ENCODE measurements at regions not wholly inside any gene's neighbourhood (a gene's known extent, or its start where the extent isn't known, plus 50 kb on each side); places are given as distances from the start of the nearest gene placed in this dataset.

GRCh38 chr4:3853388-3854035 is 87.3 kb downstream of the ADRA2C start:
- ATAC-seq (ENCODE audit: insufficient number of reproducible peaks, low FRiP score, low read depth) (no peak), DNase-seq (ENCODE audit: low spot score) (no peak)
- H3K4me1 ChIP-seq (ENCODE audit: control insufficient read depth in 1 of 2, low read depth in 2 of 2): no peaks in the 10 kb centered on the region
- no peaks in the 10 kb centered on the region for H3K36me3 ChIP-seq
- no peak overlapping the region for H3K27ac ChIP-seq
- H3K4me3 ChIP-seq: no peak overlapping the region
- no peaks in the 10 kb centered on the region for H3K27me3 ChIP-seq (replicated peaks; ENCODE audit: insufficient read depth)
- peaks cover 5% of the 10 kb centered on the region for H3K9me3 ChIP-seq
- TF ChIP-seq CTCF (IDR thresholded peaks at IDR 0.05): no peak

- H3K4me1 ChIP-seq (ENCODE audit: control insufficient read depth in 1 of 2, low read depth in 2 of 2): no peaks in the 10 kb centered on the region
- H3K36me3 ChIP-seq: no peaks in the 10 kb centered on the region
- H3K27me3 ChIP-seq (replicated peaks; ENCODE audit: insufficient read depth): no peaks in the 10 kb centered on the region
- ATAC-seq (ENCODE audit: insufficient number of reproducible peaks, low FRiP score, low read depth) (no peak), DNase-seq (ENCODE audit: low spot score) (no peak)
- TF ChIP-seq CTCF (IDR thresholded peaks at IDR 0.05): no peak
- H3K9me3 ChIP-seq: peaks cover 5% of the 10 kb centered on the region
- H3K4me3 ChIP-seq: no peak overlapping the region
- no peak overlapping the region for H3K27ac ChIP-seq
These were observed 88.5 kb downstream of the ADRA2C start for GRCh38 chr4:3854661-3855060.

- Histone ChIP-seq H3K4me1 (ENCODE audit: control insufficient read depth in 1 of 2, low read depth in 2 of 2) (no peaks in the 10 kb centered on the region), H3K36me3 (no peaks in the 10 kb centered on the region), H3K27ac (no peak overlapping the region), H3K4me3 (no peak overlapping the region), H3K9me3 (no peaks in the 10 kb centered on the region), H3K27me3 (replicated peaks; ENCODE audit: insufficient read depth) (no peaks in the 10 kb centered on the region)
- no peak for TF ChIP-seq CTCF (IDR thresholded peaks at IDR 0.05)
- DNase-seq (ENCODE audit: low spot score) (no peak), ATAC-seq (ENCODE audit: insufficient number of reproducible peaks, low FRiP score, low read depth) (no peak)
These were observed 89.5 kb downstream of the ADRA2C start for GRCh38 chr4:3855646-3856045.

- no peaks in the 10 kb centered on the region for H3K36me3 ChIP-seq
- H3K27ac ChIP-seq: no peak overlapping the region
- no peaks in the 10 kb centered on the region for H3K27me3 ChIP-seq (replicated peaks; ENCODE audit: insufficient read depth)
- TF ChIP-seq CTCF (IDR thresholded peaks at IDR 0.05): no peak
- H3K4me1 ChIP-seq (ENCODE audit: control insufficient read depth in 1 of 2, low read depth in 2 of 2): no peaks in the 10 kb centered on the region
- H3K9me3 ChIP-seq: no peaks in the 10 kb centered on the region
- H3K4me3 ChIP-seq: no peak overlapping the region
- DNase-seq (ENCODE audit: low spot score): no peak
- ATAC-seq (ENCODE audit: insufficient number of reproducible peaks, low FRiP score, low read depth): no peak
These were observed 90.5 kb downstream of the ADRA2C start for GRCh38 chr4:3856604-3857204.

- no peaks in the 10 kb centered on the region for H3K36me3 ChIP-seq
- H3K27ac ChIP-seq: no peak overlapping the region
- no peaks in the 10 kb centered on the region for H3K27me3 ChIP-seq (replicated peaks; ENCODE audit: insufficient read depth)
- DNase-seq (ENCODE audit: low spot score): no peak
- no peak for TF ChIP-seq CTCF (IDR thresholded peaks at IDR 0.05)
- no peaks in the 10 kb centered on the region for H3K4me1 ChIP-seq (ENCODE audit: control insufficient read depth in 1 of 2, low read depth in 2 of 2)
- no peak overlapping the region for H3K4me3 ChIP-seq
- H3K9me3 ChIP-seq: no peaks in the 10 kb centered on the region
- no peak for ATAC-seq (ENCODE audit: insufficient number of reproducible peaks, low FRiP score, low read depth)
These were observed 91.2 kb downstream of the ADRA2C start for GRCh38 chr4:3857269-3857926.
